Endothelial cell of umbilical vein (primary cell): ENCODE measurements at regions not wholly inside any gene's neighbourhood (a gene's known extent, or its start where the extent isn't known, plus 50 kb on each side); places are given as distances from the start of the nearest gene placed in this dataset.

Experiments used
- BruUV-seq: library from RNA; stranded (reverse); fragments of 400-500 nt; replicated peaks from 2 replicates; lab custom pipeline; 2021; lab: Mats Ljungman, UMichigan
- CTCF ChIA-PET: fragments of 300-600, 350-600 bp; sonication (Branson Sonifier 250); formaldehyde crosslinking; loops from one replicate; lab custom pipeline; 2021; ENCODE audit warnings: antibody characterized with exemption, inconsistent platforms; lab: Charles Lee
- POLR2A ChIA-PET: fragments of 300-600, 350-600 bp; sonication (Branson Sonifier 250); formaldehyde crosslinking; loops from one replicate; lab custom pipeline; 2021; ENCODE audit warnings: antibody characterized with exemption, inconsistent platforms; lab: Charles Lee
- DNase-seq: peaks from one replicate; pipeline ENCODE4 v3.0.0-alpha.2; 2011; ENCODE audit warnings: low read depth, low spot score
- FAIRE-seq: peaks from 2 replicates; lab custom pipeline; 2011; peaks lifted over from hg19 to GRCh38; lab: Jason Lieb, UNC
- H2AFZ ChIP-seq: 2 replicates; pipeline ENCODE4 v1.6.0; 2012; ENCODE audit warnings: low read depth, low read length, control low read depth, inconsistent platforms
- H3K27ac ChIP-seq: 2 replicates; pipeline ENCODE4 v1.5.1; 2011; ENCODE audit warnings: low read depth, mild to moderate bottlenecking, control low read depth, low read length, moderate library complexity; ENCODE audit not compliant: insufficient read depth
- H3K27me3 ChIP-seq, 2 experiments: 2 replicates each; pipeline versions ENCODE4 v1.6.0 to v1.6.1; 2011; ENCODE audit warnings: low read length in 2 of 2, mixed read lengths in 1 of 2; ENCODE audit not compliant: control insufficient read depth in 2 of 2, insufficient read depth in 2 of 2
- H3K36me3 ChIP-seq, 2 experiments: 2 replicates in 1 of 2; 3 replicates in 1 of 2; pipeline ENCODE4 v1.5.1; 2011; ENCODE audit warnings: low read length in 2 of 2, mild to moderate bottlenecking in 1 of 2, moderate library complexity in 1 of 2; ENCODE audit not compliant: control insufficient read depth in 2 of 2, insufficient read depth in 2 of 2; ENCODE audit errors: extremely low read depth in 1 of 2
- H3K4me1 ChIP-seq: 3 replicates; pipeline ENCODE4 v1.5.1; 2011; ENCODE audit warnings: mild to moderate bottlenecking, low read length; ENCODE audit not compliant: control insufficient read depth, insufficient read depth; ENCODE audit errors: extremely low read depth
- H3K4me2 ChIP-seq: 2 replicates; pipeline ENCODE4 v1.6.1; 2011; ENCODE audit warnings: low read length, control low read depth, mixed read lengths; ENCODE audit not compliant: insufficient read depth
- H3K4me3 ChIP-seq, 3 experiments: fragments of 200-600 bp in 1 of 3; sonication (generic), shearing (Covaris generic) in 1 of 3; replicated peaks in 1 of 3; 2 replicates each; pipeline ENCODE4 v1.5.1; 2011 to 2016; ENCODE audit warnings: control low read depth in 3 of 3, low read length in 3 of 3, mild to moderate bottlenecking in 2 of 3, inconsistent platforms in 1 of 3, low read depth in 1 of 3, moderate library complexity in 1 of 3; ENCODE audit not compliant: insufficient read depth in 1 of 3
- H3K79me2 ChIP-seq: 2 replicates; pipeline ENCODE4 v1.6.0; 2012; ENCODE audit warnings: low read length, inconsistent platforms; ENCODE audit not compliant: control insufficient read depth, insufficient read depth
- H3K9ac ChIP-seq: replicated peaks from 2 replicates; pipeline ENCODE3; 2011; ENCODE audit warnings: low read length, control low read depth; ENCODE audit not compliant: insufficient read depth; ENCODE audit errors: extremely low read depth
- H3K9me1 ChIP-seq: replicated peaks from 3 replicates; pipeline ENCODE4 v1.6.0; 2011; ENCODE audit warnings: mild to moderate bottlenecking, low read length; ENCODE audit not compliant: control insufficient read depth, insufficient read depth; ENCODE audit errors: extremely low read depth
- H3K9me3 ChIP-seq: replicated peaks from 2 replicates; pipeline ENCODE4 v1.5.1; 2012; ENCODE audit warnings: low read length, inconsistent platforms; ENCODE audit not compliant: control insufficient read depth, insufficient read depth
- H4K20me1 ChIP-seq: replicated peaks from 2 replicates; pipeline ENCODE3; 2011; ENCODE audit warnings: mild to moderate bottlenecking, low read length; ENCODE audit not compliant: control insufficient read depth, insufficient read depth; ENCODE audit errors: extremely low read depth
- EZH2 ChIP-seq: IDR thresholded peaks from 2 replicates; pipeline ENCODE4 v1.6.1; 2012; ENCODE audit warnings: borderline replicate concordance, low read depth, mild to moderate bottlenecking, moderate library complexity, low read length, inconsistent platforms; ENCODE audit not compliant: severe bottlenecking
- FOS ChIP-seq: IDR thresholded peaks from 2 replicates; pipeline ENCODE4 v1.6.1; 2011; ENCODE audit warnings: mild to moderate bottlenecking, low read length, moderate library complexity, borderline replicate concordance; ENCODE audit not compliant: insufficient read depth
- GATA2 ChIP-seq: IDR thresholded peaks from 2 replicates; pipeline ENCODE4 v1.7.0; 2011; ENCODE audit warnings: low read depth, mild to moderate bottlenecking, moderate library complexity, mixed read lengths, low read length; ENCODE audit not compliant: insufficient read length, insufficient read depth
- JUN ChIP-seq: IDR thresholded peaks from 2 replicates; pipeline ENCODE4 v1.6.1; 2011; ENCODE audit warnings: borderline replicate concordance, low read depth; ENCODE audit not compliant: insufficient read length, insufficient read depth
- MAX ChIP-seq: IDR thresholded peaks from 2 replicates; pipeline ENCODE4 v1.6.1; 2011; ENCODE audit not compliant: insufficient read depth, insufficient read length
- MYC ChIP-seq: IDR thresholded peaks from one replicate; pipeline ENCODE4 v1.6.1; 2011; ENCODE audit warnings: mild to moderate bottlenecking, low read depth, low read length
- POLR2A ChIP-seq: IDR thresholded peaks from 2 replicates; pipeline ENCODE4 v1.6.1; 2012; ENCODE audit warnings: low read depth, mild to moderate bottlenecking, control low read depth, low read length
- POLR2AphosphoS5 ChIP-seq: IDR thresholded peaks from 2 replicates; pipeline ENCODE4 v1.6.1; 2012; ENCODE audit warnings: low read depth, mild to moderate bottlenecking, control low read depth, low read length, moderate library complexity; ENCODE audit not compliant: insufficient read depth
- dilution Hi-C: fragments of 300-500 bp; cut with MboI; formaldehyde crosslinking; loops from one replicate; pipeline ENCODE4 v1.15.0; 2019; ENCODE audit warnings: low sequenced_read_pairs; ENCODE audit not compliant: extremely low pct_ligation_motif_present
- intact Hi-C: fragments of 100-400 bp; cut with micrococcal nuclease; formaldehyde crosslinking; loops from one replicate; pipeline ENCODE4 v1.10.0; 2022
- TF ChIP-seq, protein P1 (sequence below), 2 donors: IDR thresholded peaks; 1 replicate in 1 of 2; 2 replicates in 1 of 2; pipeline ENCODE4 v1.5.1; 2011; ENCODE audit warnings: low read length in 2 of 2, mild to moderate bottlenecking in 2 of 2, moderate library complexity in 2 of 2, control low read depth in 1 of 2, inconsistent platforms in 1 of 2, low read depth in 1 of 2; ENCODE audit not compliant: insufficient read depth in 1 of 2; ENCODE audit errors: extremely low read depth in 1 of 2

- no peak for DNase-seq
- BruUV-seq = no TSS peak
These were observed 1511.1 kb downstream of the BRD1 start for GRCh38 chr22:48316257-48317250.

More at GRCh38 chr22:48316257-48317250, 1511.1 kb downstream of the BRD1 start:
- no peak overlapping the region for H3K9ac ChIP-seq
- no peak overlapping the region for H3K4me3 ChIP-seq
- H3K79me2 ChIP-seq = no peaks in the 10 kb centered on the region
- TF ChIP-seq GATA2 = no peak
- TF ChIP-seq EZH2 = no peak
- no peak for TF ChIP-seq POLR2A
- TF ChIP-seq MYC = no peak
- TF ChIP-seq FOS = no peak
- TF ChIP-seq, protein P1, sequence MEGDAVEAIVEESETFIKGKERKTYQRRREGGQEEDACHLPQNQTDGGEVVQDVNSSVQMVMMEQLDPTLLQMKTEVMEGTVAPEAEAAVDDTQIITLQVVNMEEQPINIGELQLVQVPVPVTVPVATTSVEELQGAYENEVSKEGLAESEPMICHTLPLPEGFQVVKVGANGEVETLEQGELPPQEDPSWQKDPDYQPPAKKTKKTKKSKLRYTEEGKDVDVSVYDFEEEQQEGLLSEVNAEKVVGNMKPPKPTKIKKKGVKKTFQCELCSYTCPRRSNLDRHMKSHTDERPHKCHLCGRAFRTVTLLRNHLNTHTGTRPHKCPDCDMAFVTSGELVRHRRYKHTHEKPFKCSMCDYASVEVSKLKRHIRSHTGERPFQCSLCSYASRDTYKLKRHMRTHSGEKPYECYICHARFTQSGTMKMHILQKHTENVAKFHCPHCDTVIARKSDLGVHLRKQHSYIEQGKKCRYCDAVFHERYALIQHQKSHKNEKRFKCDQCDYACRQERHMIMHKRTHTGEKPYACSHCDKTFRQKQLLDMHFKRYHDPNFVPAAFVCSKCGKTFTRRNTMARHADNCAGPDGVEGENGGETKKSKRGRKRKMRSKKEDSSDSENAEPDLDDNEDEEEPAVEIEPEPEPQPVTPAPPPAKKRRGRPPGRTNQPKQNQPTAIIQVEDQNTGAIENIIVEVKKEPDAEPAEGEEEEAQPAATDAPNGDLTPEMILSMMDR (IDR thresholded peaks at IDR 0.05; ENCODE audit: extremely low read depth in 1 of 2, insufficient read depth in 1 of 2, low read depth in 1 of 2, low read length in 2 of 2) = no peak
- no peak for TF ChIP-seq JUN
- TF ChIP-seq MAX = no peak
- TF ChIP-seq POLR2AphosphoS5 = no peak
- no peak overlapping the region for H2AFZ ChIP-seq
- H3K27me3 ChIP-seq = no peaks in the 10 kb centered on the region
- H3K4me1 ChIP-seq = no peaks in the 10 kb centered on the region
- H3K9me3 ChIP-seq = peaks cover 16% of the 10 kb centered on the region
- H3K9me1 ChIP-seq = no peaks in the 10 kb centered on the region
- ChIA-PET CTCF (interaction anchor here (0.9 kb wide), 1 partner anchor 10 kb away, joined by 3 read pairs; no protein-coding TSS in a partner anchor), POLR2A (no interaction called here)
- H3K36me3 ChIP-seq = no peaks in the 10 kb centered on the region
- intact Hi-C loops (no loop called here), dilution Hi-C loops (no loop called here)
- FAIRE-seq = no peak
- H3K4me2 ChIP-seq = no peak overlapping the region
- no peaks in the 10 kb centered on the region for H4K20me1 ChIP-seq
- no peak overlapping the region for H3K27ac ChIP-seq
